Karpas-422 (cell line): ENCODE measurements at regions not wholly inside any gene's neighbourhood (a gene's known extent, or its start where the extent isn't known, plus 50 kb on each side); places are given as distances from the start of the nearest gene placed in this dataset.

Experiments used
- DNase-seq: peaks from one replicate; pipeline ENCODE4 v3.0.0-alpha.2; 2015
- H2AFZ ChIP-seq: fragments of 200-600 bp; sonication (generic); 2 replicates; pipeline ENCODE4 v1.6.1; 2014; ENCODE audit warnings: antibody characterized with exemption, low read length, mixed read lengths
- H3K27ac ChIP-seq: fragments of 200-600 bp; sonication (generic); 2 replicates; pipeline ENCODE4 v1.5.1; 2014; ENCODE audit warnings: mild to moderate bottlenecking, low read length, moderate library complexity
- H3K27me3 ChIP-seq: fragments of 200-600 bp; sonication (generic); 2 replicates; pipeline ENCODE4 v1.6.1; 2014; ENCODE audit warnings: low read length, mixed read lengths
- H3K36me3 ChIP-seq: fragments of 200-600 bp; sonication (generic); 2 replicates; pipeline ENCODE4 v1.6.1; 2014; ENCODE audit warnings: low read length, mixed read lengths; ENCODE audit not compliant: insufficient read depth
- H3K4me1 ChIP-seq: fragments of 200-600 bp; sonication (generic); 2 replicates; pipeline ENCODE4 v1.6.1; 2014; ENCODE audit warnings: mild to moderate bottlenecking, low read length, mixed read lengths
- H3K4me2 ChIP-seq: fragments of 200-600 bp; sonication (generic); 2 replicates; pipeline ENCODE4 v1.6.1; 2014; ENCODE audit warnings: low read length, low read depth, mild to moderate bottlenecking; ENCODE audit not compliant: poor library complexity, severe bottlenecking
- H3K4me3 ChIP-seq: fragments of 200-600 bp; sonication (generic); 2 replicates; pipeline ENCODE4 v1.5.1; 2014; ENCODE audit warnings: mild to moderate bottlenecking, antibody characterized with exemption, low read length, mixed read lengths
- H3K79me2 ChIP-seq: fragments of 200-600 bp; sonication (generic); 2 replicates; pipeline ENCODE4 v1.6.1; 2014; ENCODE audit warnings: mild to moderate bottlenecking, low read length, mixed read lengths
- H3K9ac ChIP-seq: fragments of 200-600 bp; sonication (generic); 2 replicates; pipeline ENCODE4 v1.6.0; 2014; ENCODE audit warnings: low read length
- H3K9me2 ChIP-seq: fragments of 200-600 bp; sonication (generic), shearing (Covaris generic); replicated peaks from 2 replicates; pipeline ENCODE4 v1.6.0; 2014; ENCODE audit warnings: mild to moderate bottlenecking, low read length, moderate library complexity; ENCODE audit not compliant: insufficient read depth
- H3K9me3 ChIP-seq: fragments of 300-700, 200-600 bp; sonication (generic); 2 replicates; pipeline ENCODE4 v1.6.1; 2014; ENCODE audit warnings: low read length, mixed read lengths
- H4K20me1 ChIP-seq: fragments of 200-600 bp; sonication (generic); 2 replicates; pipeline ENCODE4 v1.6.1; 2014; ENCODE audit warnings: mild to moderate bottlenecking, antibody characterized with exemption, low read length, low read depth; ENCODE audit not compliant: insufficient read depth

DNA sequence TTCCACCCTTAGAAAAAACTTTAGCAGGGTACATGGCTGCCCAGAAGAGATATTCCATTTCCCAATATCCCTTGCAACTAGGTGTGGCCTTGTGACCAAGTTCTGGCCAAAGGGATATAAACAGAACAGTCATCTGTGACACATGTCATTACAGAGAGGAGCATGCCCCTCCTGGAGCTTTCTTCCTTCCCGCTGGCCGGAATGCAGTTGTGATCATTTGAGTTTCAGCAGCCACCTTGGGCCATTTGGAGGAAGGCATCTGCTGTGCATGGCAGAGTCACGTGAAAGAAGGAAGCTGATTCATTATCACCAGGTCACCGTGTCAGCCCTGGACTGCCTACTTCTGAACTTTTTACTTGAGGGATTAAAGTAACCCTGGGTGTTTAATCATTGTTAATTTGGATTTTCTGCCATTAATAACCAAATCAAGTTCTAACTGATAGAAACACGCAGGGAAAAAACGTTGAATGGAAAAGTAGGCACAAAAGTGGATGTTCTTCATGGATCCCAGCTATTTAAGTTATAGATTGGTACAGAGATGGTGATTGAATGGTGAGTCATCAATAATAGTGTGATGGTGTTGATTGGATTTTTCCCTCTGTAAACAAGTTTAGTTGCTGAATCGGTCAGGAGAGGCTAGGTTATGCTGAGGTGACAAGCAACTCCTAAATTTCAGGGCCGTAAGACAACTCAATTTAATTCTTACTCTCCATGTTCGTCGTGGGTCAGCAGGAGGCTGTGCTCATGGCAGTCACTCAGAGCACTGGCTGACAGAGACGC is 80.7 kb upstream of the CCDC167 start:
- Histone ChIP-seq H4K20me1 (no peaks in the 10 kb centered on the region), H3K27me3 (no peaks in the 10 kb centered on the region), H3K4me1 (no peaks in the 10 kb centered on the region), H3K9ac (no peak overlapping the region), H2AFZ (no peak overlapping the region), H3K4me3 (no peak overlapping the region), H3K79me2 (no peaks in the 10 kb centered on the region), H3K9me2 (no peaks in the 10 kb centered on the region), H3K36me3 (no peaks in the 10 kb centered on the region), H3K27ac (no peak overlapping the region), H3K9me3 (no peaks in the 10 kb centered on the region), H3K4me2 (no peak overlapping the region)
- no peak for DNase-seq

DNA sequence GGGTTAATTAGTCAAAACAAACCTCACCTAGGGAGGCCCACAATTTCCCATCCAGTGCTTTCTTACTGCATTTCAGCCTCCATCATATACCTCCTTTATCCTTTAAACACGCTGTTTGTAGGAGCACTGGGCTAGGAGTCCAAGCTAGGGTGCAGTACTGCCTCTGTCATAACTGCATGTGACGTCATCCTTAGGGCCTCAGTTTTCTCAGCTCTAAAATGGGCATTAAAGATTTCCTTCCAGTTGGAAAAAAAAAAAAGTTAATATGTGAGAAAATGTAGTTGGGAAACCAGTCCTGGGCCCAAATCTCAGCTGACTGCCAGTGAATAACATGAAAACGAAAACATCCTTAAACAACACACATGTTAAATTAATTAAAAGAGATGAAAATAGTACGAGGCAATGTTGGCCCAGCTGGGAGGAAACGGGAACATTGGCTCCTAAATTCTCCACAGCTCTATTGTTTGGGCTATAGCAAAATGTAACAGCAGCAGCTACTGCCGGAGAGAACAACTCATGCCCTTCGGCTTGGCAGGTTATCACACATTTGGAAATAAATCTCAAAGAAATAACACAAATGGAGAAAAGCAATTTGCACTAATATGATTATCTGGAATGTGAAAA is 79.9 kb upstream of the CCDC167 start:
- Histone ChIP-seq H3K27ac (no peak overlapping the region), H3K9me3 (no peaks in the 10 kb centered on the region), H3K36me3 (no peaks in the 10 kb centered on the region), H3K9me2 (no peaks in the 10 kb centered on the region), H4K20me1 (no peaks in the 10 kb centered on the region), H3K4me2 (no peak overlapping the region), H3K4me3 (no peak overlapping the region), H3K4me1 (no peaks in the 10 kb centered on the region), H2AFZ (no peak overlapping the region), H3K79me2 (no peaks in the 10 kb centered on the region), H3K9ac (no peak overlapping the region), H3K27me3 (no peaks in the 10 kb centered on the region)
- DNase-seq = no peak

DNA sequence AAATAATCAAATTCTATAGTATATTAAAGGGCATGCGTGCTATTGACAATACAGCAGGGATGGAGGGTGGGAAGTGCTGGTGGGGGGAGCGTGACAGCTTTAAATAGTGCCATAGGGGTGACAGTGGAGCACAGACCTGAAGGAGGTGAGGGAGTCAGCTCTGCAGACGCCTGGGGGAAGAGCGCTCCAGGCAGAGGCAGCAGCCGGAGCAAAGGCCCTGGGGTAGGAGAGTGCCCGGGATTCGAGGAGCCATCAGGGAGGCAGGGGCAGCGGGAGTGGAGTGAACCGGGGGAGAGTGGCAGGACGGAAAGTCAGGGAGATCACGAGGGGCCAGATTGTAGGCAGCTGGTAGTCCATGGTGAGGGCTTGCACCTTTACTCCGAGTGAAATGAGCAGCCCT is 78.4 kb upstream of the CCDC167 start:
- DNase-seq = no peak
- no peak overlapping the region for H3K4me2 ChIP-seq
- no peak overlapping the region for H3K27ac ChIP-seq

DNA sequence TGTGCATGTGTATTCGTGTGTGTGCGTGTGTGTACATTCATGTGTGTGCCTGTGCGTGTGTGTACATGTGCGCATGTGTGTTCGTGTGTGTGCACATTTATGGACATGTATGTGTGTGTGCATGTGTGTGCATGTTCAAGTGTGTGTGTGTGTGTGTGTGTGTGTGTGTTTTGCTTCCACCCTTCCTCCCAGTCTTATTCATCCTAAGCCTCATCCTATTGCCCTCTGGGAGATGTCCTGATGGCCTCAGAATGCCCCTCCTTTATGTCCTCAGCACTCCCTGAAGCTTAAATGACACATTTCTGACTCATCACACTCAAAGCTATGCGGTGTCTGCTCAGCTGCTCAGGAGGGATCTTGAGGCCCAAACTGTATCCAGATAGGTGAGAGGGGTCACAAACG is 76.6 kb upstream of the CCDC167 start:
- no peak overlapping the region for H3K4me3 ChIP-seq
- H3K9ac ChIP-seq = no peak overlapping the region
- H2AFZ ChIP-seq = no peak overlapping the region
- no peaks in the 10 kb centered on the region for H3K36me3 ChIP-seq
- no peaks in the 10 kb centered on the region for H3K27me3 ChIP-seq
- no peak overlapping the region for H3K4me2 ChIP-seq
- H4K20me1 ChIP-seq = no peaks in the 10 kb centered on the region
- DNase-seq = no peak
- H3K79me2 ChIP-seq = no peaks in the 10 kb centered on the region
- no peaks in the 10 kb centered on the region for H3K9me2 ChIP-seq
- H3K9me3 ChIP-seq = no peaks in the 10 kb centered on the region
- H3K27ac ChIP-seq = no peak overlapping the region
- H3K4me1 ChIP-seq = no peaks in the 10 kb centered on the region

More for the DNA sequence above, 78.4 kb upstream of the CCDC167 start:
- Histone ChIP-seq H2AFZ (no peak overlapping the region), H3K4me1 (no peaks in the 10 kb centered on the region), H3K4me3 (no peak overlapping the region), H3K9me3 (no peaks in the 10 kb centered on the region), H3K9me2 (no peaks in the 10 kb centered on the region), H3K27me3 (no peaks in the 10 kb centered on the region), H4K20me1 (no peaks in the 10 kb centered on the region), H3K9ac (no peak overlapping the region), H3K79me2 (no peaks in the 10 kb centered on the region), H3K36me3 (no peaks in the 10 kb centered on the region)

DNA sequence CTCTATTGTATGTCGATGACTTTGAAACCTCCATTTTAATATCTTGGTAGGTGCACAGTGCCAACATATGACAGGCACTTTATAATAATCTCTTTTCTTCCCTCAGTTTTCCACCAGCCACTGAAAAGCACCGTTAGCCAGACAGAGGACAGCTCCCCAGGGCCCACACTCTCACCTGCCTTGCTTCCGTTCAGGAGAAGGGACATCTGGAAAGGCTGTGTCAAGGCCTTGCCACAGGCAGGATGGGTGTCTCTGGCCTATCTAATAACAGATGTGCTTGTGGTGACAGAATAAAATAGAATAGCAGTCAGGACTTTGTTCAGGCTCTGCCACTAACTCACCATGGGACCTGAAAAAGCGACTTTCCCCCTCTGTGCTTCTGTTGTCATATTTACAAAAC is 75.5 kb upstream of the CCDC167 start:
- no peak overlapping the region for H3K4me3 ChIP-seq
- DNase-seq = no peak
- no peaks in the 10 kb centered on the region for H3K36me3 ChIP-seq
- H4K20me1 ChIP-seq = no peaks in the 10 kb centered on the region
- H3K9me3 ChIP-seq = no peaks in the 10 kb centered on the region
- H3K9ac ChIP-seq = no peak overlapping the region
- no peak overlapping the region for H2AFZ ChIP-seq
- no peaks in the 10 kb centered on the region for H3K9me2 ChIP-seq
- no peak overlapping the region for H3K4me2 ChIP-seq
- H3K27me3 ChIP-seq = no peaks in the 10 kb centered on the region
- no peak overlapping the region for H3K27ac ChIP-seq
- H3K4me1 ChIP-seq = peaks cover 7% of the 10 kb centered on the region
- H3K79me2 ChIP-seq = no peaks in the 10 kb centered on the region

DNA sequence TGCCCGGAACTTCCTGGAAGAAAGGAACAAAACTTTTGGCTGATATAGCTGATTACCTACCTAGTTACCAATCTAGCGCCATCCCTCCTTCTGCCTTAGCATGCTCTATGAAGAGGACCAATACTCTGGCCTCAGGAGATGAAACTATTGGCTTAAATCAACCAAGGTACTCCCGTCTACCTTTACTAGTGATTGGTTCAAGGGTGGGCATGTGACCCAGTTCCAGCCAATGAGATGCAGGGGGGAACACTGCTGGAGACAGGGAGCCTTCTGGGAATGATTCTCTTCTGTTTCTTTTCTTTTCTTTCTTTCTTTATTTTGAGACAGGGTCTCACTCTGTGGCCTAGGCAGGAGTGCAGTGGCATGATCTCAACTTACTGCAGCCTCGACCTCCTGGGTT is 72.6 kb upstream of the CCDC167 start:
- Histone ChIP-seq H4K20me1 (no peaks in the 10 kb centered on the region), H3K79me2 (no peaks in the 10 kb centered on the region), H3K4me2 (no peak overlapping the region), H3K27ac (no peak overlapping the region), H3K27me3 (no peaks in the 10 kb centered on the region), H2AFZ (no peak overlapping the region), H3K9me2 (no peaks in the 10 kb centered on the region), H3K36me3 (no peaks in the 10 kb centered on the region), H3K4me3 (no peak overlapping the region), H3K9me3 (no peaks in the 10 kb centered on the region), H3K4me1 (peaks cover 20% of the 10 kb centered on the region), H3K9ac (no peak overlapping the region)
- DNase-seq = no peak

DNA sequence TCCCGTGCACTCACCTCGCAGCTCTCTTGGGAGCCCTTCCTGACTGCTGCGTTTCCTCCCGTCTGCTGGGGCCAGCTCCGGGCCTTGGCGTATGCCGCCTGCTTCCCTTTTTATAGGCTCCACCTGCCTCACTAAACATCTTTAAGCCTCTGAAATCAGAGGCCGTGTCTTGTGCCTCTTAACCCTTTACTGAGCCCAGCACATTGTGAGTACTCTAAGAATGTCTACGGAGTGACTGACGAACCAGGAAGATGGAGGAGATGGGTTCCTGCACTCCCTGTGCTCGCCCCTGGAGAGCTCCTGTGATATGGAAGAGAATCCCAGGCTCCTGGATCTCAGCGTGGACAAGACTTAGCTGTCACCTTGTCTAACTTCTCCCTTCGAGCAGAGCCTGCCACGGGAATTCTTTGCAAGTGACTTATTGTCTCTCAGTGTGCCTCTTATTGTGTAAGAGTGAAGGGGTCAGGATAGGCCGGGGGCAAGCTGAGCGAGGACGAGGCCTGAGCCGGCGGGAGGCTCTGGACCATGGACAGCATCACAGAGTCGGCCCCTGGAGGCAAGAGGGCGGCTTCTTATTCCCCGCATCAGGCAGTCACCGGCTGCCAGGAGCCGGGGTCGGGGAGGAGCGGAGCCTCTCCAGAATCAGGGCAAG is 70.9 kb upstream of the CCDC167 start:
- H2AFZ ChIP-seq = no peak overlapping the region

DNA sequence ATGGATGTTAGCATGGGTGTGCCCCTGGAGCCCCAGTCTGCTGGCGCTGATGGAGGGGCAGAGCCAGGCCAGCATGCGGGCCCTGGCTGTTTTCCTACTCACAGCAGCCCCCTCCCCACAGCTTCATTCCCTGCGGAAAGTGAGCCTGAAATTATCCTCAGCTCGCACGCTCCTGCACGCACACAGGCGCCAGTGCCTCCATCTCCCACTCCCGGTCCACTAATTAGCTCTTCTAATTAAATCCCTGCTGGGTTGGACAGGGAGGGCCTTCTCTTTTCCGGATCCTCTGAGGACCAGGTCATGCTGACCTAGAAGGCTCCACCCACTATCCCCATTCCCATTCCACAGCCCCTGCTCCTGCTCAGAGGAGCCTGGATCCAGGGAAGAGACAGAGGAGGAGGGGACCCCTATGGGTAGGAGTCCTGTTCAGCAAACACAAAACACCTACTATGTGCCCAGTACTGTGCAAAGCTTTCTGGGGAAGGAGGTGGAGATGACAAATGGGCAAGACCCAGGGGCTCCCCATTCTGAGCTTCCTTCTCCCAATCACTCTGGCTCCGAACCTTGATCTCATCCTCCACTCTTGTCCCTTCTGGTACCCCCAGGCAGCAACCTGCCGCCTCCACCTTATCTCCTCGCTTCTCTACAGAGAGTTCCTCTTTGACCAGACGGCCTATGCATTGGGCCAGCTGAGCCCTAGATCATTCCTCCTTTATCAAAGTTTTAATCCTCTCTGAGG is 70.2 kb upstream of the CCDC167 start:
- peak overlapping the region; percentile 45 for H3K4me2 ChIP-seq
- no peaks in the 10 kb centered on the region for H3K36me3 ChIP-seq
- no peak overlapping the region for H2AFZ ChIP-seq

More for the DNA sequence above, 70.9 kb upstream of the CCDC167 start:
- Histone ChIP-seq H3K4me2 (peak overlapping the region; percentile 45), H3K9me2 (no peaks in the 10 kb centered on the region), H3K27ac (no peak overlapping the region), H4K20me1 (no peaks in the 10 kb centered on the region), H3K9me3 (no peaks in the 10 kb centered on the region), H3K79me2 (no peaks in the 10 kb centered on the region), H3K27me3 (no peaks in the 10 kb centered on the region), H3K4me3 (no peak overlapping the region; the same call in 1 of the 2 replicates), H3K4me1 (peaks cover 30% of the 10 kb centered on the region), H3K9ac (no peak overlapping the region), H3K36me3 (no peaks in the 10 kb centered on the region)
- DNase-seq = peak; percentile 90

More for the DNA sequence above, 70.2 kb upstream of the CCDC167 start:
- H4K20me1 ChIP-seq = no peaks in the 10 kb centered on the region
- H3K4me1 ChIP-seq = peaks cover 37% of the 10 kb centered on the region
- no peak for DNase-seq
- H3K4me3 ChIP-seq = peak overlapping the region; percentile 37; the same call in 1 of the 2 replicates
- no peaks in the 10 kb centered on the region for H3K27me3 ChIP-seq
- H3K9ac ChIP-seq = no peak overlapping the region
- no peaks in the 10 kb centered on the region for H3K79me2 ChIP-seq
- H3K9me2 ChIP-seq = no peaks in the 10 kb centered on the region
- no peak overlapping the region for H3K27ac ChIP-seq
- H3K9me3 ChIP-seq = no peaks in the 10 kb centered on the region
